DOHH2 (cell line): ENCODE measurements at regions not wholly inside any gene's neighbourhood (a gene's known extent, or its start where the extent isn't known, plus 50 kb on each side); places are given as distances from the start of the nearest gene placed in this dataset.

ENCODE experiments used
- H3F3A ChIP-seq: fragments of 200-600 bp; sonication (generic), shearing (Covaris generic); 2 replicates; pipeline ENCODE4 v1.6.0; 2016; ENCODE audit warnings: antibody characterized with exemption, mild to moderate bottlenecking; ENCODE audit not compliant: control insufficient read depth, insufficient read depth
- H3K27ac ChIP-seq: fragments of 200-600 bp; sonication (generic); 2 replicates; pipeline ENCODE4 v1.5.1; 2014; ENCODE audit warnings: low read depth, mild to moderate bottlenecking, low read length, moderate library complexity
- H3K27me3 ChIP-seq: fragments of 200-600 bp; sonication (generic); 2 replicates; pipeline ENCODE4 v1.6.1; 2014; ENCODE audit warnings: mild to moderate bottlenecking, low read length, mixed read lengths; ENCODE audit not compliant: control insufficient read depth
- H3K36me3 ChIP-seq: fragments of 200-600 bp; sonication (generic); 2 replicates; pipeline ENCODE4 v1.6.1; 2014; ENCODE audit warnings: mild to moderate bottlenecking, low read length, moderate library complexity, mixed read lengths; ENCODE audit not compliant: control insufficient read depth
- H3K4me1 ChIP-seq: fragments of 200-600 bp; sonication (generic); 2 replicates; pipeline ENCODE4 v1.6.1; 2014; ENCODE audit warnings: mild to moderate bottlenecking, low read length, mixed read lengths; ENCODE audit not compliant: control insufficient read depth
- H3K4me2 ChIP-seq: fragments of 200-600 bp; sonication (generic); 2 replicates; pipeline ENCODE4 v1.6.0; 2014; ENCODE audit warnings: mild to moderate bottlenecking, low read length, moderate library complexity
- H3K4me3 ChIP-seq: fragments of 200-600 bp; sonication (generic); 2 replicates; pipeline ENCODE4 v1.5.1; 2014; ENCODE audit warnings: mild to moderate bottlenecking, low read length, mixed read lengths
- H3K79me2 ChIP-seq: fragments of 200-600 bp; sonication (generic); 2 replicates; pipeline ENCODE4 v1.6.1; 2014; ENCODE audit warnings: mild to moderate bottlenecking, low read length, mixed read lengths; ENCODE audit not compliant: control insufficient read depth
- H3K9me2 ChIP-seq: fragments of 200-600 bp; sonication (generic); replicated peaks from 2 replicates; pipeline ENCODE4 v1.6.1; 2014; ENCODE audit warnings: mild to moderate bottlenecking, low read length, mixed read lengths; ENCODE audit not compliant: control insufficient read depth
- H3K9me3 ChIP-seq: fragments of 200-600 bp; sonication (generic); 2 replicates; pipeline ENCODE4 v1.6.1; 2014; ENCODE audit warnings: antibody characterized with exemption, low read length, mixed read lengths; ENCODE audit not compliant: control insufficient read depth, insufficient read depth
- H4K20me1 ChIP-seq: fragments of 200-600 bp; sonication (generic); 2 replicates; pipeline ENCODE4 v1.6.0; 2014; ENCODE audit warnings: low read depth, mild to moderate bottlenecking, antibody characterized with exemption, low read length, moderate library complexity; ENCODE audit not compliant: control insufficient read depth, insufficient read depth
- CTCF ChIP-seq: fragments of 200-600 bp; sonication (generic); IDR thresholded peaks from one replicate; pipeline ENCODE4 v1.5.1; 2014; ENCODE audit warnings: antibody characterized with exemption, mild to moderate bottlenecking, low read depth, low read length; ENCODE audit not compliant: poor library complexity, severe bottlenecking
- EZH2phosphoT487 ChIP-seq: fragments of 200-600 bp; sonication (generic); IDR thresholded peaks from 2 replicates; pipeline ENCODE4 v1.6.1; 2017; ENCODE audit warnings: borderline replicate concordance, mild to moderate bottlenecking, antibody characterized with exemption, low read length, moderate library complexity, mixed read lengths

GRCh38 chr9:115285836-115286235 is 167.9 kb upstream of the TNC start:
- no peaks in the 10 kb centered on the region for H3F3A ChIP-seq
- no peaks in the 10 kb centered on the region for H4K20me1 ChIP-seq
- no peaks in the 10 kb centered on the region for H3K27me3 ChIP-seq
- TF ChIP-seq EZH2phosphoT487 (no peak), CTCF (no peak)
- no peaks in the 10 kb centered on the region for H3K9me3 ChIP-seq
- no peaks in the 10 kb centered on the region for H3K9me2 ChIP-seq
- no peak overlapping the region for H3K27ac ChIP-seq
- no peak overlapping the region for H3K4me3 ChIP-seq
- H3K36me3 ChIP-seq: no peaks in the 10 kb centered on the region
- no peak overlapping the region for H3K4me2 ChIP-seq
- no peaks in the 10 kb centered on the region for H3K79me2 ChIP-seq
- no peaks in the 10 kb centered on the region for H3K4me1 ChIP-seq

GRCh38 chr9:115286411-115286810 is 168.5 kb upstream of the TNC start:
- H3K9me3 ChIP-seq: no peaks in the 10 kb centered on the region
- H3K4me3 ChIP-seq: no peak overlapping the region
- no peak overlapping the region for H3K4me2 ChIP-seq
- TF ChIP-seq CTCF: no peak
- H3K27ac ChIP-seq: no peak overlapping the region
- H3K4me1 ChIP-seq: no peaks in the 10 kb centered on the region
- H3K79me2 ChIP-seq: no peaks in the 10 kb centered on the region
- no peaks in the 10 kb centered on the region for H3K9me2 ChIP-seq
- H3F3A ChIP-seq: no peaks in the 10 kb centered on the region
- H3K27me3 ChIP-seq: no peaks in the 10 kb centered on the region
- H3K36me3 ChIP-seq: no peaks in the 10 kb centered on the region
- no peaks in the 10 kb centered on the region for H4K20me1 ChIP-seq

GRCh38 chr9:115289757-115290208 is 171.8 kb upstream of the TNC start:
- H3F3A ChIP-seq: no peaks in the 10 kb centered on the region
- no peaks in the 10 kb centered on the region for H3K36me3 ChIP-seq
- no peaks in the 10 kb centered on the region for H3K79me2 ChIP-seq
- no peak overlapping the region for H3K4me3 ChIP-seq
- H3K4me2 ChIP-seq: no peak overlapping the region
- no peaks in the 10 kb centered on the region for H3K9me2 ChIP-seq
- no peak overlapping the region for H3K27ac ChIP-seq
- H3K27me3 ChIP-seq: no peaks in the 10 kb centered on the region
- no peaks in the 10 kb centered on the region for H4K20me1 ChIP-seq
- H3K9me3 ChIP-seq: no peaks in the 10 kb centered on the region
- TF ChIP-seq CTCF (no peak), EZH2phosphoT487 (no peak)
- no peaks in the 10 kb centered on the region for H3K4me1 ChIP-seq

GRCh38 chr9:115291841-115292240 is 173.9 kb upstream of the TNC start:
- H3K9me3 ChIP-seq: no peaks in the 10 kb centered on the region
- H3K4me2 ChIP-seq: no peak overlapping the region
- H3F3A ChIP-seq: no peaks in the 10 kb centered on the region
- no peaks in the 10 kb centered on the region for H3K79me2 ChIP-seq
- no peaks in the 10 kb centered on the region for H3K9me2 ChIP-seq
- no peaks in the 10 kb centered on the region for H3K4me1 ChIP-seq
- H3K36me3 ChIP-seq: no peaks in the 10 kb centered on the region
- no peak overlapping the region for H3K27ac ChIP-seq
- no peak overlapping the region for H3K4me3 ChIP-seq
- no peaks in the 10 kb centered on the region for H3K27me3 ChIP-seq
- TF ChIP-seq EZH2phosphoT487: no peak
- no peak for TF ChIP-seq CTCF
- no peaks in the 10 kb centered on the region for H4K20me1 ChIP-seq
